MG63 (cell line): ENCODE measurements at regions not wholly inside any gene's neighbourhood (a gene's known extent, or its start where the extent isn't known, plus 50 kb on each side); places are given as distances from the start of the nearest gene placed in this dataset.
"Not testable (repeated sequence)": the region's sequence is repeated elsewhere in the genome, so short reads cannot be mapped to it uniquely, and the experiment has no call there.

Experiments used
- DNase-seq: peaks from one replicate; pipeline ENCODE4 v3.0.0-alpha.2; 2020
- H3K27me3 ChIP-seq: fragments of 250-450 bp; sonication (Bioruptor Pico); 2 replicates; pipeline ENCODE4 v1.5.1; 2020; ENCODE audit warnings: mild to moderate bottlenecking, moderate library complexity
- H3K36me3 ChIP-seq: fragments of 250-450 bp; sonication (Bioruptor Pico); 2 replicates; pipeline ENCODE4 v1.5.1; 2020; ENCODE audit warnings: mild to moderate bottlenecking, moderate library complexity
- H3K4me3 ChIP-seq: fragments of 250-450 bp; sonication (Bioruptor Pico); 2 replicates; pipeline ENCODE4 v1.5.1; 2020; ENCODE audit warnings: mild to moderate bottlenecking, moderate library complexity
- H3K9me3 ChIP-seq: fragments of 250-450 bp; sonication (Bioruptor Pico); 2 replicates; pipeline ENCODE4 v1.5.1; 2020; ENCODE audit warnings: mild to moderate bottlenecking, moderate library complexity

GRCh38 chr7:16261100-16261499, 160.2 kb downstream of the CRPPA start:
- H3K27me3 ChIP-seq, result no peaks in the 10 kb centered on the region
- H3K9me3 ChIP-seq, result no peaks in the 10 kb centered on the region
- H3K4me3 ChIP-seq, result no peak overlapping the region
- no peaks in the 10 kb centered on the region for H3K36me3 ChIP-seq
- DNase-seq, result no peak

GRCh38 chr7:16260236-16260728, 161.1 kb downstream of the CRPPA start:
- Histone ChIP-seq H3K9me3 (no peaks in the 10 kb centered on the region), H3K27me3 (no peaks in the 10 kb centered on the region), H3K36me3 (no peaks in the 10 kb centered on the region), H3K4me3 (no peak overlapping the region)
- DNase-seq, result no peak

GRCh38 chr7:16256419-16256818, 164.9 kb downstream of the CRPPA start:
- H3K27me3 ChIP-seq, H3K4me3 ChIP-seq, H3K36me3 ChIP-seq, H3K9me3 ChIP-seq, DNase-seq: not testable (repeated sequence)

- DNase-seq, H3K36me3 ChIP-seq, H3K27me3 ChIP-seq: not testable (repeated sequence)
These were observed 165.4 kb downstream of the CRPPA start for GRCh38 chr7:16255952-16256351.

GRCh38 chr7:16250655-16251054, 170.7 kb downstream of the CRPPA start:
- not testable (repeated sequence) for DNase-seq, H3K27me3 ChIP-seq, H3K4me3 ChIP-seq, H3K9me3 ChIP-seq, H3K36me3 ChIP-seq

More at GRCh38 chr7:16255952-16256351, 165.4 kb downstream of the CRPPA start:
- H3K4me3 ChIP-seq, H3K9me3 ChIP-seq: not testable (repeated sequence)

GRCh38 chr7:16249204-16249603, 172.1 kb downstream of the CRPPA start:
- H3K36me3 ChIP-seq, H3K27me3 ChIP-seq, DNase-seq: not testable (repeated sequence)

GRCh38 chr7:16248556-16248955, 172.8 kb downstream of the CRPPA start:
- H3K36me3 ChIP-seq, DNase-seq, H3K4me3 ChIP-seq, H3K27me3 ChIP-seq, H3K9me3 ChIP-seq: not testable (repeated sequence)

More at GRCh38 chr7:16249204-16249603, 172.1 kb downstream of the CRPPA start:
- not testable (repeated sequence) for H3K4me3 ChIP-seq, H3K9me3 ChIP-seq

GRCh38 chr7:16244469-16244868, 176.9 kb downstream of the CRPPA start:
- Histone ChIP-seq H3K4me3 (no peak overlapping the region), H3K36me3 (no peaks in the 10 kb centered on the region), H3K9me3 (no peaks in the 10 kb centered on the region), H3K27me3 (no peaks in the 10 kb centered on the region)
- DNase-seq, result no peak

GRCh38 chr7:16242920-16243319, 178.4 kb downstream of the CRPPA start:
- Histone ChIP-seq H3K36me3 (no peaks in the 10 kb centered on the region), H3K9me3 (no peaks in the 10 kb centered on the region), H3K27me3 (no peaks in the 10 kb centered on the region), H3K4me3 (no peak overlapping the region)
- no peak for DNase-seq

- H3K36me3 ChIP-seq, result no peaks in the 10 kb centered on the region
- no peaks in the 10 kb centered on the region for H3K27me3 ChIP-seq
- no peak for DNase-seq
- no peak overlapping the region for H3K4me3 ChIP-seq
- no peaks in the 10 kb centered on the region for H3K9me3 ChIP-seq
These were observed 180.3 kb downstream of the CRPPA start for GRCh38 chr7:16241017-16241416.

- no peaks in the 10 kb centered on the region for H3K36me3 ChIP-seq
- no peak overlapping the region for H3K4me3 ChIP-seq
- H3K9me3 ChIP-seq, result no peaks in the 10 kb centered on the region
- H3K27me3 ChIP-seq, result no peaks in the 10 kb centered on the region
- no peak for DNase-seq
These were observed 185.0 kb downstream of the CRPPA start for GRCh38 chr7:16236381-16236780.

GRCh38 chr7:16235147-16236114, 185.9 kb downstream of the CRPPA start:
- no peak overlapping the region for H3K4me3 ChIP-seq
- H3K36me3 ChIP-seq, result no peaks in the 10 kb centered on the region
- DNase-seq, result no peak
- H3K27me3 ChIP-seq, result no peaks in the 10 kb centered on the region
- no peaks in the 10 kb centered on the region; the same call in 1 of the 2 replicates for H3K9me3 ChIP-seq

GRCh38 chr7:16234493-16235146, 186.7 kb downstream of the CRPPA start:
- Histone ChIP-seq H3K4me3 (no peak overlapping the region), H3K27me3 (no peaks in the 10 kb centered on the region), H3K9me3 (no peaks in the 10 kb centered on the region; the same call in 1 of the 2 replicates), H3K36me3 (no peaks in the 10 kb centered on the region)
- DNase-seq, result no peak

GRCh38 chr7:16233517-16233916, 187.8 kb downstream of the CRPPA start:
- H3K9me3 ChIP-seq, result peaks cover 4% of the 10 kb centered on the region; the same call in 1 of the 2 replicates

GRCh38 chr7:16232273-16232672, 189.1 kb downstream of the CRPPA start:
- H3K36me3 ChIP-seq, result no peaks in the 10 kb centered on the region
- DNase-seq, result no peak
- peaks cover 4% of the 10 kb centered on the region for H3K9me3 ChIP-seq
- H3K27me3 ChIP-seq, result no peaks in the 10 kb centered on the region
- H3K4me3 ChIP-seq, result no peak overlapping the region

More at GRCh38 chr7:16233517-16233916, 187.8 kb downstream of the CRPPA start:
- no peak for DNase-seq
- H3K4me3 ChIP-seq, result no peak overlapping the region
- H3K27me3 ChIP-seq, result no peaks in the 10 kb centered on the region
- no peaks in the 10 kb centered on the region for H3K36me3 ChIP-seq

GRCh38 chr7:16223963-16224707, 197.2 kb downstream of the CRPPA start:
- DNase-seq, result no peak
- no peaks in the 10 kb centered on the region for H3K36me3 ChIP-seq
- no peaks in the 10 kb centered on the region for H3K27me3 ChIP-seq
- peaks cover under 1% of the 10 kb centered on the region; the same call in 1 of the 2 replicates for H3K9me3 ChIP-seq
- H3K4me3 ChIP-seq, result no peak overlapping the region

- Histone ChIP-seq H3K4me3 (no peak overlapping the region), H3K27me3 (no peaks in the 10 kb centered on the region), H3K9me3 (no peaks in the 10 kb centered on the region), H3K36me3 (no peaks in the 10 kb centered on the region)
- no peak for DNase-seq
These were observed 208.7 kb downstream of the CRPPA start for GRCh38 chr7:16212610-16213009.
